ENCODE measurements at regions not wholly inside any gene's neighbourhood (a gene's known extent, or its start where the extent isn't known, plus 50 kb on each side); places are given as distances from the start of the nearest gene placed in this dataset.

- TF ChIP-seq EZH2 (IDR thresholded peaks at IDR 0.05) (no peak), POLR2AphosphoS5 (IDR thresholded peaks at IDR 0.05; ENCODE audit: borderline replicate concordance, low read depth, low read length) (no peak), FOXP2 (optimal IDR thresholded peaks at IDR 0.05; ENCODE audit: control extremely low read depth, extremely low read length, insufficient read depth) (no peak)
Observed at GRCh38 chr13:73661687-73662425, 472.3 kb downstream of the KLF12 start.

Measured in SK-N-MC (cell line).